ENCODE measurements at regions not wholly inside any gene's neighbourhood (a gene's known extent, or its start where the extent isn't known, plus 50 kb on each side); places are given as distances from the start of the nearest gene placed in this dataset.
A peak's percentile ranks its signal among the peaks of the same experiment; 100 is the strongest.

- no peak for DNase-seq (ENCODE audit: insufficient read length, low spot score)
- no peak for FAIRE-seq
Observed at GRCh38 chr5:31049936-31050704, 143.4 kb upstream of the CDH6 start.

GRCh38 chr5:31049461-31049860, 144.0 kb upstream of the CDH6 start:
- FAIRE-seq (no peak), DNase-seq (ENCODE audit: insufficient read length, low spot score) (no peak)

- DNase-seq (ENCODE audit: insufficient read length, low spot score) (no peak), FAIRE-seq (no peak)
Observed at GRCh38 chr5:31048282-31049270, 144.9 kb upstream of the CDH6 start.

GRCh38 chr5:31047621-31048020, 145.9 kb upstream of the CDH6 start:
- DNase-seq (ENCODE audit: insufficient read length, low spot score) (no peak), FAIRE-seq (no peak)

GRCh38 chr5:31047007-31047406, 146.5 kb upstream of the CDH6 start:
- DNase-seq (ENCODE audit: insufficient read length, low spot score), result no peak
- no peak for FAIRE-seq

- DNase-seq (ENCODE audit: insufficient read length, low spot score), result peak; percentile 56
- peak; percentile 69 for FAIRE-seq
Observed at GRCh38 chr5:31036411-31036810, 157.1 kb upstream of the CDH6 start.

GRCh38 chr5:31033295-31033694, 160.2 kb upstream of the CDH6 start:
- no peak for FAIRE-seq

GRCh38 chr5:31029925-31030324, 163.6 kb upstream of the CDH6 start:
- FAIRE-seq, result no peak
- no peak for DNase-seq (ENCODE audit: insufficient read length, low spot score)

More at GRCh38 chr5:31033295-31033694, 160.2 kb upstream of the CDH6 start:
- no peak for DNase-seq (ENCODE audit: insufficient read length, low spot score)

GRCh38 chr5:31027721-31028120, 165.8 kb upstream of the CDH6 start:
- no peak for FAIRE-seq
- DNase-seq (ENCODE audit: insufficient read length, low spot score), result no peak

GRCh38 chr5:31023105-31023504, 170.4 kb upstream of the CDH6 start:
- FAIRE-seq (peak; percentile 13), DNase-seq (ENCODE audit: insufficient read length, low spot score) (no peak)

GRCh38 chr5:31021181-31021624, 172.3 kb upstream of the CDH6 start:
- DNase-seq (ENCODE audit: insufficient read length, low spot score), result peak; percentile 41

GRCh38 chr5:31008231-31008630, 185.3 kb upstream of the CDH6 start:
- DNase-seq (ENCODE audit: insufficient read length, low spot score) (no peak), FAIRE-seq (no peak)

More at GRCh38 chr5:31021181-31021624, 172.3 kb upstream of the CDH6 start:
- FAIRE-seq, result peak; percentile 74

- no peak for DNase-seq (ENCODE audit: insufficient read length, low spot score)
- peak; percentile 33 for FAIRE-seq
Observed at GRCh38 chr5:31007672-31008071, 185.8 kb upstream of the CDH6 start.

GRCh38 chr5:31000287-31000686, 193.2 kb upstream of the CDH6 start:
- no peak for FAIRE-seq
- DNase-seq (ENCODE audit: insufficient read length, low spot score), result no peak

- DNase-seq (ENCODE audit: insufficient read length, low spot score) (no peak), FAIRE-seq (no peak)
Observed at GRCh38 chr5:30997681-30998080, 195.8 kb upstream of the CDH6 start.

GRCh38 chr5:30994902-30995301, 198.6 kb upstream of the CDH6 start:
- no peak for DNase-seq (ENCODE audit: insufficient read length, low spot score)
- no peak for FAIRE-seq

GRCh38 chr5:30994176-30994575, 199.3 kb upstream of the CDH6 start:
- no peak for DNase-seq (ENCODE audit: insufficient read length, low spot score)
- no peak for FAIRE-seq

- DNase-seq (ENCODE audit: insufficient read length, low spot score), result no peak
- FAIRE-seq, result no peak
Observed at GRCh38 chr5:30991462-30991861, 202.0 kb upstream of the CDH6 start.

GRCh38 chr5:30981576-30981975, 211.9 kb upstream of the CDH6 start:
- FAIRE-seq, result no peak
- no peak for DNase-seq (ENCODE audit: insufficient read length, low spot score)

- FAIRE-seq, result peak; percentile 51
- no peak for DNase-seq (ENCODE audit: insufficient read length, low spot score)
Observed at GRCh38 chr5:30968971-30969370, 224.5 kb upstream of the CDH6 start.

GRCh38 chr5:30960036-30960435, 233.4 kb upstream of the CDH6 start:
- no peak for FAIRE-seq

More at GRCh38 chr5:30960036-30960435, 233.4 kb upstream of the CDH6 start:
- no peak for DNase-seq (ENCODE audit: insufficient read length, low spot score)
